SKM-1 treated with dmso at 0.1 percent for 144 hours (cell line): ENCODE measurements at regions not wholly inside any gene's neighbourhood (a gene's known extent, or its start where the extent isn't known, plus 50 kb on each side); places are given as distances from the start of the nearest gene placed in this dataset.

Experiments used
- DNase-seq: peaks from one replicate; lab custom pipeline; 2025; ENCODE audit not compliant: unreplicated experiment; lab: John Stamatoyannopoulos, UW

DNA sequence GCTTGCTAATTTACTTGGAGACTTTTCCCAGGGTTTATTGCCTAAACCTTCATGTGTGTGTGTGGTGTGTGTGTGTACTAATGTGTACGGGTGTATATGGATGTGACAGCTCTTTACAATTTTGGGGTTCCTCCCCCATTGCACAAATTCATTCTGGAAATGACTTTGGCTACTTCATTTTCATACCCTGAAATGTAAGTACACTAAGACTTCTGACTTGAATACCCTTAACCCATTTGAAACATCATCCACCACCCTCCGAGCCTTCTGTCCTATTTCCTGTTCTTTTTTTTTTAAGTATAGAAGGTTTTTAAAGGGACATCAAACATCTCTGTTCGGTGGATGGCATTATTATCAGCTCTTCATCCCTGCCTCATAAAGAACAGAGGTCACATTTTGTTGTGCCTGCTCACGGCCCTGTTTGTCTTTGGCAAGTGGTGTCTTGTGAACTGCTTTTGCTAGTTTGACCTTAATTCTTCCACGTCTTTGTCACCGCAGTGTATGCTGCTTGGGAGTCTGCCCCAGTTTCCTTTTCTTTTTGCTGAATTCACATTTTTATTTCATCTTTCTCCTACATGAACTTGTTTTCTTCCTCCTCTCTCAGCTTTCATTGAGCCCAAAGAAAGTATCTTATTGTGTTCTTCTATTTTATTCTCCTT lies 228.3 kb downstream of the FOXO1 start:
- DNase-seq, result no peak

DNA sequence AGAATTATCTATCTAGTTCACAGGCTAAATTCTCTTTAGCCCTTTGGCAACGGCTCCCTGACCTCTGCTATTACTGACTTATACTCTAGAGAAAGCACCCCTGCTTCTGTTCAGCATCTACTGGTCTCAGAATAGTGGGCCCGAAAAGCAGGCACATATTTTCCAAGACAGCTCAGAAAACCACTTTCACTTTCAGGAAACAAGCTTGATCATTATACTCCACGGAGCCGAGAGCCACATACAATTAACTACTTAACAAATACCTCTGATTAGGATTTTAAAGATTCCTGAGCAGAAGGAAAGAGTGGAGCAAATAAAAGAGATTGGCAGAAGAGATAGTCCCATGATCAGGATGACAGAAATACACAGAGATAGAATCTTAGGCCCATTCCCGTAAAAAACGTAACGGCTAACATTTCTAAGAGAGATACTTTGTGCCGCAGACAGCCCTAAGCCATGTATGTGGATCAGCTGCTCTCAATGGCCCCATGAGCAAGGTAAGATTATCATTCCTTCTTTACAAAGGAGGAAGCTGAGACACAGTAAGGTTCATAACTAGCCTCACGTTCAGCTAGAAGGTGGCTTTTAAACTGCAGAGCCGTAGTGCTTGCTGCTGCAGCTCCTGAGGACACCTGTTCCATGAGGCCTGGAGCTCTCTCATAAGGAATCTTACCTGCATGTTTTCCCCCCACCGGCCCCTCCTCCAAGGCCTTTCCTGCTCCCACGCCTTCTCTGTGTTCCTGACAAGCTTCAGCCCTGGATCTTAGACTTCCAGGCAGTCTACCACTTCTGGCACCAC lies 227.2 kb downstream of the FOXO1 start:
- no peak for DNase-seq

DNA sequence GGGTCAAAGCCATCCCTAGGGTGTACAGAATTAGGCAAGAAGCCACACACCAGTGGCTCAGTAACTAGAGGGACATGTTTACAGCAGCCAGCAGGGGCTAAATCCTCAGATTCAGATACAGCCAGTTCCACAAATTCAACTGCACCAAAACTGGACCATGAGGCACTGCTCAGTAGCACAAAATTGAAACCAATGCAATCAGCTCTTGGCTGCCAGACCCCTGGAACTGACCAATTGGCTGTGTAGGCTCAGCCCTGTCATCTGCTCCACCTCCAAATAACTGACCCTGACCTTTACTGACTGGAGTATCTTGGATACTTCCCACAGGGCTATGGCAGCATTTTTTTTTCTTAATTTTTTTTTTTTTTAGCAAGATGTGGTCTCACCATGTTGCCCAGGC lies 226.5 kb downstream of the FOXO1 start:
- DNase-seq, result no peak

DNA sequence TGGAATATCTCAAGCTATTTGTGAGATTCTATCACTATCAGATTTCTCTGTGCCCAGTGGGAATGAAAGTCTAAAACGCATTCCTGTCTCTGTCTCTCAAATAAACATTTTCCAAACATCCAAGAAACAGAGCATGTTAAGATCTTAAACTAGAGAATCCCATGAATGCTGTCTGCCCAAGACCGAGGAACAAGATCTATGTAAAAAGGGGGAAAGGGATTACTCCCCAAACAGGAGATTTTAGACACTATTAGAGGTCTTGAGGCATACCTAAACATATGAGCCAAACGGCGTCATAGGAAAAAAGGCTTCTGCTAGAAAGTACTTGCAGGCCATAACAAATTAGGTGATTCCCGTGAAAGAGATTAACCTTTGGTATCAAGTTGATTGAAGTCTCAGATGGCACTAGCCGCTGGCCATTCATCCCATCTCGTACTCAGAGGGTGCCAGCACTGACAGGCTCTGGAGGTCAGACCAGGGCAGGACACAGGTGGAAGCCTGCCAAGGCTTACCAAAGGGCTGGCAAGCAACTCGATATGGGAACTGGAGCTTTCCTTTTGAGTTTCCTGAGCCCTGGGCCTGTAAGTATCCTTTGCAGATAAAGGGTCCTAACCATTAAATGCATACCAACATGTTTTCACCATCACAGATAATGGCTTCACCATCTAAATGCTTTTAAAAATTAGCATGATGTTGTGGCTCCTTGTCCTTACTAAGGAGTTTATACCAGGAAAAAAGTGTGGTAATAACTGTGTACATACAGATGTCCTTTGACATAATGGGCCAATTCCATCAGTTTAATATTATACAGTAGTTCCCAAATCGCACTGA lies 225.2 kb downstream of the FOXO1 start:
- DNase-seq, result no peak

DNA sequence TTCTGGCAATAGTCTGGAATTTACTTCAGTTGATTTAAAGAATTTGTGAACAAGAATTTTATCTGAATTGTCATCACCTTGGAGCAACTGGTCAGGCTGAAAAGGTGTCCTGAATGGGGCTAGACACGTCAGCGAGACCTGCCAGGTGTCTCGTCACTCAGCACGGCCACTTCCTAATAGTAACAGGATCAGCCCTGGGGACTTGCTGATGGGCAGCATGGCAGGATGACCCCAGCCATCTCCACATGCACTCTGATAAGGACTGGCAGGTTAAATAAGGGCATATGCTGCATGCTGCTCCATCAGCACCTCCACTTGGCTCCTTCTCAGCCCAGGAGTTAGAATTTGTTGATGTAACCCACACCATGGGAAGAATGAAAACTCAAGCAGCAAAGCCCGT lies 224.2 kb downstream of the FOXO1 start:
- no peak for DNase-seq

DNA sequence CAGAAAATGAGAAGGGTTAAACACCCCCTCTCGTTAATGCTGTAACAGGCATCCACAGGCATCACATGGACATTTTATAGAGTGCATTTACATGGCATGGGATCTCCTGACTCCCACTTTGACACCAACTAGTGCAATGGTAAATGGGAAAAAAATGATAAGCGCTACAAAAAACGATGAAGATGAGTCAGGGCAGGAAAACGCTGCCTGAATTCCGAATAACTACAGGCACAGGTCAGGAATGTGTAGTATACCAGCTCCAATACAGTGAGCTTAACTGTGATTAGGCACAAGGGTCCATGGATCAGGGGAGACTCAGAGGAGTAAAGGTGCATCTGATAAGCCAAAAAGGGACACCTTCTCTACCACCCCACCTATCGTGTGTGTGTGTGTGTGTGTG lies 223.6 kb downstream of the FOXO1 start:
- DNase-seq, result no peak

DNA sequence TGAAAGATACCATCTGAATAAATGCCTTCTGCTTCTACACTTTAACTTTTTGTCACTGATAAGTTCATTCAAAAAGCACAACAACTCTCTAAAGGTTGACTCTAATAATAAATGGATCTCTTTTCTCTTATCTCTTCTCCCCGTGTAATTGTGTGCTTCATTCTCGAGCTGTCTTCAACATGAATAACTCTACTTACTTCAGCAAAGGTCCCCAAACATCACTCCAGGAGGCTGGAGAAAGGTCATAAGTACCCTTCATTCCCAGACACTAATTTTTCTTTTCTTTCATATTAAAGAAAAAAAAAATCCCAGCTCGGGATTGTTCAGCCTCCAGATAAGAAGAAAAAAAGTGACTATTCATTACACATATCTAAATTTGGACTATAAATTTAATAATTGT lies 222.2 kb downstream of the FOXO1 start:
- DNase-seq, result no peak

DNA sequence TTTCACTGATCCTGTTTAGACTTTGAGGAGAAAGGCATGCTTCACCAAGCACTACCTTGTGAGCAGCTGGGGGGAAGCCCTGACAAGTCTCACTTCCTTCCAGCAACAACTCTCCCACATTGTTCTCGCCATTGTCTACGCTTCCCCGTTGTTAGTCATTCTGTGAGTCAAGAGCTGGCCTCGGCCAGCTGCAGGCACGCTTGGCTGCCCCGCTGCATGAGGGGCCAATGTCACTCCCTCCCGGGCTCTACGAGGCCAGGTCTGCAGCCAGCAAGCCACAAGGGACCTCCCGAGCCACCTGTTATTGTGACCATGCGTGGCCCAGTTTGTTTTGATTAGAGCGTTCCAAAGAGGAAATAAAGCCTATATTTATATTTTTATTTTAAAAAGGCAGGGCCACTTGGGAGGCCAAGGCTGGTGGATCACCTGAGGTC lies 220.9 kb downstream of the FOXO1 start:
- DNase-seq, result no peak

DNA sequence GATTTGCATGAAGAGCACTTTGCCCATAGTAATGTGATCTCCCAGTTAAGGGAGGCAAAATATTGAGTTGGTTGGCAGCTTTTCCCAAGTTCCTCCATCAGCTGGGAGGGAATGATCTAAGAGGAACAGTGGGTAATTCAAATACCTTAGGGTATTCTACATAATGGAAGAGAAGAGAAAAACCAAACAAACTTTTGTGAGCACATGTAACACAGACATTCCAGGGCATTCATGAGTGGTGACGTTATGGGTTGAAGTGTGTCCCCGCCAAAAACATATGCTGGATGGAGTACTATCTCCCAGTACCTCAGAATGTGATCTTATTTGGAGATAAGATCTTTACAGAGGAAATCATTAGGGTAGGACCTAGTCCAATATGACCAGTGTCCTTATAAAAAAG lies 220.1 kb downstream of the FOXO1 start:
- no peak for DNase-seq

DNA sequence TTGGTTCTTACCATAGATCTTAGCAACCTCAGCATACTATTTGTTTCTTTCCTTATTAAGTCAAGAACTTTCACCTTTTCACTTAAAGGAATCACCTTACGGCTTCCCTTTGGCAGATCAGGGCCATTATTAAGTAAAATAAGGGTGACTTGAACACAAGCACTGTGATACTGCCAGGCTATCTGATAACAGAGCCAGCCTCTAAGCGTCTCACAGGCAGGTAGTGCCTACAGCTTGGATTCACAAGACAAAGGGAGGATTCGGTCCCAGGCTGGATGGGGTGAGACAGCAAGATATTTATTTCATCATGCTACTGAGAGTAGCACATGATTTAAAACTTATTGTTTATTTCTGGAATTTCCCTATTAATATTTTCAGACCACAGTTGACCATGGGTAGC lies 218.6 kb downstream of the FOXO1 start:
- DNase-seq, result no peak

DNA sequence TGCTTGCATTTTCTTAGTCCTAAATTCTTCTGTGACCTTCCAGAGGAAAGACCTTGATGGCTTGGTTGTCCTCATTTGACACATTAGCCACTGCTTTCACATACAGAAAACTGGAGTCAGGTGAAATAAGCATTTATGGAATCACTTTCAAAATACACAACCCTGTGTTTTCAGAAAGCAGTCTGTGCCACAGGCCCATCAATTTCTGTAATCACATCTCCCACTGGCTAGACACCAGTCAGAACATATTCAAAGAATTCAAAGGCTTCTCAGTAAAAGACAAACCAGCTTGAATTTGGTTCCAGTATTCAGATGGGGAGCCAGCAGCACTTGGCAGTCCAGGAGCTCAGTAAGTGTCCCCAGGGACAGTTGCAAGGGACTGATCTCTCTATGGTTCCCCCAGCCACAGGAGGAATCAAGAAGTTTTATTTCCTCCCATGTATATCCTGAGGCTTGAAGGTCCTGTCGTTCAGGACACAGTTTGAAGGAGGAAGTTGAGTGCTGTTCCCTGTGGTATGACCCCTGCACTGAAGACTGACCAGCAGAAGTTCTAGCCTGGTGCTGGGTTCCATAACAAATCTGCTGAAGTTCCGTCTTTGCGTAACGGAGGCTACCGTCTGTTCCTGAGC lies 214.3 kb downstream of the FOXO1 start:
- DNase-seq, result peak; percentile 15

DNA sequence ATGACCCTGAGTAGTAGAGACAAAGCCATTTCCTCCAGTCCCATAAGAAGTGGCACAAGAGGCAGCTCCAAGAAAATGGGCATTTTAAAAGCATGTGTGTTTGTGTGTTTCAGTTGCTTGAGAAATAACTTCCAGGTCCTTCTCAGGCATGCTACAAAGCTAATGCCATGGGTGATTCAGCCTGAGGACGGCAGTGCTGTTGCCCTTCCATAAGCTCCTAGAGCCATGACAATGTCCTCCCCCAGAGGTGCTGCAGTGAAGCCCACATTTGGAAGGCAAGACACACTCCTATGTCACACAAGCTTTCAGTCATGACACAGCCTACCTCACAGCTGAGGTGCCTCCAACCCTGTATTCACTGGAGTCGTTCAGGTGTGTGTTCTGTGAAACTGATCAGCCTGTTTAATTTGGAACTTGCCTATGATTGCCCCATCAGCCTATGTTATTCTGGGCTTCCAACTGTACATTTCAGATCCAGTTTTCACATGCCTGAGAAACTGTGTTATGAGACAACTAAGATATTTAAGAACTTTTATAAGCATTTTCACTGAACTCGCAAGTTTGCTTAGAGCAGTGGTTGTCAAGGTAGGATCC lies 213.6 kb downstream of the FOXO1 start:
- DNase-seq, result no peak

DNA sequence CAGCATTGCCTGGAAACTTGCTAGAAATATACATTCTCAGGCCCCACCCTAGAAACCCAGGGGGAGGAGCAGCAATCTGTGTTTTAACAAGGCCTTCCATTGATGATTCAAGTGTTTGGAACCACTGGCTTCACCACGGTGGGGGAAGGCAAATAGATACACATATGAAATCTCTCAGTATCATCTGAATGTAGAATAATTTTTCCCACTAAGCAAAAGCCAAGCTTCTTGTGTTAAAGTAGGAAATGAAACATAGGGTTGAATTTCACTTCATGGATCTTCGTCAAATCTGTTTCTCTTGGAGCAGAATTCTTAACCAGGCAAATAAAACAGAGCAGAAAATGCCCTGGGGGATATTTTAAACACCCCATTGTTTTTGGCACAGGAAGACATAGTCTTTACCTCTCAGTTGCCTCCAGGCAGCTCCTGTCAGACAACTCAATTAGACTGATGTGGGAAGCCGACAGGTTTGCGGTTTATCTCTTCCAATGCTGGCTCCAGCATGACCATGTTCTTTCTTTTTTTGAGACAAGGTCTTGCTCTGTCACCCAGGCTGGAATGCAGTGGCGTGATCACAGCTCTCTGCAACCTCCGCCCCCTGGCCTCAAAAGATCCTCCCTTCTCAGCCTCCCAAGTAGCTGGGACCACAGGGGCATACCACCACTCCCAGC lies 213.0 kb downstream of the FOXO1 start:
- no peak for DNase-seq

DNA sequence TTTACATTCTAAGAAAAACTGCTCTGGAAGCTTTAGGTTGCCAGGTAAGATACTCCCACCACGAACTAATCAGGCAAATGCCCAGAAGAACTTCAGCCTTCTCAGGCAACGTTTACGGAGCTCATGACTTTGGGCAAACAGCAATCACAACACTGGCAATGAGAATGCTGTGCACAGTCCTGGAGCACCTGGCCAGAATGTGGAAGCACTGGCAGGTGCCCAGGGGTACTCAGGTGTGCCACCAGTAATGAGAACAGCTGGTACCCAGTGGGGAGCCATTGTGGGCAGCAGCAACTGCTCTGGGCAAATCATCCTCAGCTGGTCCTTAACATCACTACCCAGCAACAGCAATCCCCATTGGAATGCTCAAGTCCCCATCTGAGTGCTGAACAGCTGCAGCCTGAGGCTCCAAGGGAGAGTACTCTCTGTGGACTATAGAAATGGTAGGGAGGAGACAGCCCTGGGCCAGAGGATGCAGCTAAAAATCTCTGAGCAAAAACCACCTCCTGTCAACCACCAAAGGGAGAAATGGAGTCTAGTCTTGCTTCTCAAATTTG lies 210.0 kb downstream of the FOXO1 start:
- no peak for DNase-seq

DNA sequence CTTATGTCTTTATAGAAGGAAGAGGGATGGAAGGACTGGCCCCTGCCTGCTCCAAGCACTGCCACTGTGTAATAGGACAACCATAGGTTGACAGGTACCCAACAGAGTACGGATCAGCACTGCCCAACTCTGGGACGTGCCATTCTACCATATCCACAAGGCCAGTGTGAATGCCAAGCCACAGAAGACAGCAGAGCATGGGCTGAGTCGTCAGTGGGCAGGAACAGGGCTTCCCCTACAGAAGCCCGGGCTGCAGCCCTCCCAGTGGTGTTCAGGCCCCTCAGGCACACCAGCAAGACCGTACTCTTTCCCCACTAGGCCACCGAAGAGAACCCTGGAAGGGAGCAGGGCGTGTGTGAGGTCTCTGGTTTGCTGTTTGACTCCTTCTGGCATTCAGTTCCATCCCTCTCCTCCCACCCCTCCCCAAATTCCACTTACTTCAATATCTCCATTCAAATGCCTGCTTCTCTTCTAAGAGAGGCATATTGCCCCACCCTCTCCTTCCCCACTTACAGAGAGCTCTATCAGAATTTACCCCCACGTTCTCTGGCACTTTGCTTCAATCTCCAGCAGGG lies 209.4 kb downstream of the FOXO1 start:
- no peak for DNase-seq

DNA sequence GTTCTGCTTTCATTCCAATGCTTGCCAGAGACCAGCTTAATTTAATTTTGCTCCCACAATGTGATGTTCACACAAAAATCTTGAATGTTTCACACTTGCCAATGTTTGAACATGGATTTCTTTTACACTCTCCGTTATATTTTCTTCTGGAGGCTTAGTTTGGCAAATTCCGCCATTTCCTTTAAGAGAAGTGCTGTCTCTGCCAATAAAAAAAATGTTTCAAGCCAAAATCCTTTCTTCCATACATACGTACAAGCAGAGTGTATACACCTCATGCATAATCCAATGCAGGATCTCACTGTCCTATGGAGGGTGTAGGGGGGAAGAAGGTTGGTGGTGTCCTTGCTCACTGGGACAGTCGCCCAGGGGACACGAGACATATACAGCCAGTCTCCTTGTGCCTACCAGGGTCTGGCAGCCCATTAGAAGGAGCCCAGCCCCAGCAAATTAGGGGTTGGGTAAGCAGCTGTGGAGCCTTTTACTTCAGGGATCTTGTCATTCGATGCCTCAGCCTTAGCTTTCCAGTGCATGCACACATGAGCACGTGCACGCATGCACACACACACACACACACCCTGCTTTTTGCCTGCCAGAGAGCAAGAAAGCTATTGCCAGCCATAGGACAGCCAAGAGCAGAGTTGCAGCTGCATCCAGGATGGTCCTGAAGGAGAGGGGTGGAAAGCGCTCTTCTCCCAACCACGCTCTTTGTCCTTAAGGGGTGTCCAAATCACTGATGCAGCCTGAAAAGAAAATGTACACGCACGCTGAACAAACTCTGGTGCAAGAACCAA lies 208.3 kb downstream of the FOXO1 start:
- no peak for DNase-seq

DNA sequence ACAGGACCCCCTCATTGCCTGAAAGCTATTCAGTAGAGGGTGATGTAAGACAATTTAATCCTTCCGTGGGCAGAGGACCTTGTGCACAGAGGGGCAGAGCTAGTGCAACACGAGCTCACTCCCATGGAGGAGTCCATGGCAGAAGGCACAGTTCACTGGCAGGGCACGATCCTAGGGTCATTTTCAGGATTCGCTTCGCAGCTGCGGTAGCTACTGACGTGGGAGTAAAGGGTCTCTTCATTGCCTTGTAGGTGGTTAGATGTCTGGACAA lies 207.8 kb downstream of the FOXO1 start:
- no peak for DNase-seq

DNA sequence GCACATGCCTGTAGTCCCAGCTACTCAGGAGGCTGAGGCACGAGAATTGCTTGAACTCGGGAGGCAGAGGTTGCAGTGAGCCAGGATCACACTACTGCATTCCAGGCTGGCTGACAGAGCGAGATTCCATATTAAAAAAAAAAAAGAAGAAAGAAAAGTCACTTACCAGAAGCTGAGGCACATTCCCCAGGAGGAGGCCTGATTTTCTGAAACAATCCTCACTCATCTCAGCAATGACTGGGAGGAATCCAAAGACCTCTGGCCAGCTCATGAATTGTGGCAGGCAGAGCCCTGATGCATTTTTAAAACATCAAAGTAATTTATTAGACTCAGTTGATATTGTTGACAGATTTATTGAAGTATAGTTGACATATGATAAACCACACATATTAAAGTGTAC lies 206.3 kb downstream of the FOXO1 start:
- no peak for DNase-seq

DNA sequence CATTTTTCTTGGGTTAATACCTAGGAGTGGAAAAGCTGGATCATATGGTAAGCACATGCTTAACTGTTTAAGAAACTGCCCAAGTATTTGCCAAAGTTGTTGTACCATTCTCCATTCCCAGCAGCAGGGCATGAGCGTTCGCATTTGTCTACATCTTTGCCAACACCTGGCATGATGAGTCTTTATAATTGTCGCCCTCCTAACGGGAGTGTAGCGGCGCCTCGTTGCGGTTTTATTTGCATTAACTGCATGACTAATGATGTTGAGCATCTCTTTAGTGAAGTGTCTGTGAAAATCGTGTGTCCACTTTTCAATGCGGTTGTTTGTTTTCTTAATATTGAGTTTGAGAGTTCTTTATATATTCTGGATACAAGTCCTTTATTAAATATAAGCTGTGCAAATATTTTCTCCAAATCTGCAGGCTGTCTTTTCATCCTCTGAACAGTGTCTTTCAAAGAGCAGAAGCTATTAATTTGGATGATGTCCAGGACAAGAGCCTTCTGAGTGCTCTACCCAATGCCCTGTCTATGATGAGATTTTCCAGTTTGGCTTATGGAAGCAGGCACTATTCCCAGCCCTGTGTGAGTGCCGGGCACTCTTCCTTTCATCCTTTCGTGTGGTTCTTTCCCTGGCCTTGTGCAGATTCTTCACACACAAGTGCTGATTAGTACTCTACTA lies 202.0 kb downstream of the FOXO1 start:
- DNase-seq, result no peak
